Heart right ventricle (tissue), 16 donors: ENCODE measurements at regions not wholly inside any gene's neighbourhood (a gene's known extent, or its start where the extent isn't known, plus 50 kb on each side); places are given as distances from the start of the nearest gene placed in this dataset.
A peak's percentile ranks its signal among the peaks of the same experiment; 100 is the strongest.

Source experiments
- ATAC-seq, 8 donors: fragments of 200-7000 bp; cut with Tn5 transposase; one replicate each; pipeline ENCODE4 v1.9.1; 2020; ENCODE audit warnings: mild to moderate bottlenecking in 8 of 8, moderate library complexity in 8 of 8, moderate number of reproducible peaks in 1 of 8
- DNase-seq, 2 donors: peaks; one replicate each; pipeline ENCODE4 v3.0.0-alpha.2; 2020
- H3K27ac ChIP-seq, 10 donors: fragments of 200-600 bp; sonication (generic) in 2 of 10; one replicate each; pipeline versions ENCODE4 v1.5.0 to v1.8.0; 2020 to 2022; ENCODE audit warnings: mild to moderate bottlenecking in 3 of 10
- H3K27me3 ChIP-seq, 7 donors: fragments of 200-600 bp; one replicate each; pipeline ENCODE4 v1.8.0; 2021 to 2022; ENCODE audit warnings: mild to moderate bottlenecking in 2 of 7
- H3K36me3 ChIP-seq, 9 donors: fragments of 200-600 bp; sonication (generic) in 1 of 9; one replicate each; pipeline versions ENCODE4 v1.5.0 to v1.8.0; 2020 to 2022; ENCODE audit warnings: mild to moderate bottlenecking in 2 of 9
- H3K4me1 ChIP-seq, 9 donors: fragments of 200-600 bp; sonication (generic) in 1 of 9; one replicate each; pipeline versions ENCODE4 v1.5.0 to v1.8.0; 2020 to 2022; ENCODE audit warnings: mild to moderate bottlenecking in 4 of 9
- H3K4me3 ChIP-seq, 10 donors: fragments of 200-600 bp; sonication (generic) in 2 of 10; one replicate each; pipeline versions ENCODE4 v1.5.0 to v1.8.0; 2020 to 2022; ENCODE audit warnings: mild to moderate bottlenecking in 7 of 10, moderate library complexity in 2 of 10
- H3K9me3 ChIP-seq, 11 donors: fragments of 200-600 bp in 10 of 11; sonication (generic) in 2 of 11; one replicate each; pipeline versions ENCODE4 v1.5.0 to v1.8.0; 2013 to 2022; ENCODE audit warnings: mild to moderate bottlenecking in 2 of 11, control low read depth in 1 of 11, moderate library complexity in 1 of 11
- WGBS, 2 donors: extraction: QIAGEN DNeasy Blood & Tissue Kit; methylation state at CpG; one replicate each; pipeline ENCODE4 v1.1.7; 2013; ENCODE audit warnings: inconsistent platforms in 1 of 2; 5-methylcytosine and 5-hydroxymethylcytosine counted together
- intact Hi-C, 10 donors: fragments of 100-400 bp; cut with DNase I; formaldehyde crosslinking; loops; one replicate each; pipeline versions ENCODE4 v1.11.1 to v1.14.2; 2022
- TF ChIP-seq, protein P1 (sequence below), 9 donors: fragments of 200-600 bp; sonication (generic) in 2 of 9; IDR thresholded peaks; one replicate each; pipeline versions ENCODE4 v1.5.0 to v1.8.0; 2021 to 2022; ENCODE audit warnings: antibody characterized with exemption in 9 of 9, mild to moderate bottlenecking in 5 of 9, moderate library complexity in 1 of 9
- donor health status: Arrhythmogenic right ventricular cardiomyopathy.
- donor health status: ischemic (EF 13 %, LVEDD 7.1; RV severe dilation, severe dysfunction).
- donor health status: healthy with polysubstance abuse.
- donor health status: DM: no; HTN: yes; CAD: no.
- donor health status: DM: no; HTN: no; CAD: no.
- donor health status: ischemic (EF 25% LVEDD 6.9; RV normal size, moderate dysfunction).
- donor health status: ischemic (EF 25% LVEDD 5.7; RV mildly dilated, moderate dysfunction).
- donor health status: healthy.
- donor health status: DM: yes; HTN: yes; CAD: no.
- donor health status: Ischemic cardiomyopathy.
- donor health status: ischemic (EF 35%, LVEDD 5.7; RV mildly dilated, moderate dysfunction).
- donor health status: nonischemic (EF 11% LVEDD 7.7; RV severe dilation, severe dysfunction).
- donor health status: DM: yes; HTN: yes; CAD: no.
- donor health status: PGD.
- donor health status: ischemic (EF 29% LVEDD 5.4; RV normal size, mild dysfunction).
- donor health status: nonischemic (EF 23%, LVEDD 6.1; RV moderate dilation, normal function).

DNA sequence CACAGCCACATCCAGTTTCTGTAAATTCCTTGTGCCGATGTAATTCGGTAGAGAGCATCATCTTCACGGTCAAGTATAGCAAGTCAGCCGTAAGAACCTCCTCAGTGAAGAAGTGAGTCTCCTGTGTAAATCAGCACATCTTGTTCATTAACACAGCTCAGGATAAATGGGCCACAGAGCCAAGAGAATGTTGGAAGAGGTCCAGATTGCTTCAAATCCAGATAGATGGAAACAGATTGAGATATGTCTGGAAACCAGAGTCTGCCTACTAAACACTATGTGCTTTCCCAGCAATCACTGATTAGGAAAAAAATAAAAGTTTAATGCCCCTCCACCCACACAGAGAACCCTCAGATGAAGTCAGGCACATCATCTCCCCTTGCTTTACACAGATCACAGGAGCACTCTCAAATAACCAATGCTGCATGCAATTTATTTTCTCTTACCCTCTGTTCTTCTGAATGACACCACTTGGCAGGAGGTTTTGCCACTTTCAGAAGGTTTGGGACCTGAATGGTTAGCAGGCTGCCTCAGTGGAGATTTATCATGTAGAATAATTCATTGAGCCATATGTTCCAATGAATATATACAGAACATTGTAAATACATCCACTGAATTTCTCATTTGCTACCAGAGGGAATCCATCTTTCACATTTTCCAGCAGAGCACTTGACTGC is 357.7 kb downstream of the C4orf33 start:
- DNase-seq: no peak
- Histone ChIP-seq H3K36me3 (no peaks in the 10 kb centered on the region), H3K27ac (no peak overlapping the region), H3K4me3 (no peak overlapping the region), H3K9me3 (peaks cover 0 to 3% (median 0%) of the 10 kb centered on the region in 11 donors), H3K27me3 (no peaks in the 10 kb centered on the region), H3K4me1 (no peaks in the 10 kb centered on the region)
- WGBS, 2 donors: 58 to 63% methylated on average over 4 of the region's 4 CpGs
- intact Hi-C loops: no loop called here
- TF ChIP-seq, protein P1, sequence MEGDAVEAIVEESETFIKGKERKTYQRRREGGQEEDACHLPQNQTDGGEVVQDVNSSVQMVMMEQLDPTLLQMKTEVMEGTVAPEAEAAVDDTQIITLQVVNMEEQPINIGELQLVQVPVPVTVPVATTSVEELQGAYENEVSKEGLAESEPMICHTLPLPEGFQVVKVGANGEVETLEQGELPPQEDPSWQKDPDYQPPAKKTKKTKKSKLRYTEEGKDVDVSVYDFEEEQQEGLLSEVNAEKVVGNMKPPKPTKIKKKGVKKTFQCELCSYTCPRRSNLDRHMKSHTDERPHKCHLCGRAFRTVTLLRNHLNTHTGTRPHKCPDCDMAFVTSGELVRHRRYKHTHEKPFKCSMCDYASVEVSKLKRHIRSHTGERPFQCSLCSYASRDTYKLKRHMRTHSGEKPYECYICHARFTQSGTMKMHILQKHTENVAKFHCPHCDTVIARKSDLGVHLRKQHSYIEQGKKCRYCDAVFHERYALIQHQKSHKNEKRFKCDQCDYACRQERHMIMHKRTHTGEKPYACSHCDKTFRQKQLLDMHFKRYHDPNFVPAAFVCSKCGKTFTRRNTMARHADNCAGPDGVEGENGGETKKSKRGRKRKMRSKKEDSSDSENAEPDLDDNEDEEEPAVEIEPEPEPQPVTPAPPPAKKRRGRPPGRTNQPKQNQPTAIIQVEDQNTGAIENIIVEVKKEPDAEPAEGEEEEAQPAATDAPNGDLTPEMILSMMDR (IDR thresholded peaks at IDR 0.05): no peak
- ATAC-seq: no peak

DNA sequence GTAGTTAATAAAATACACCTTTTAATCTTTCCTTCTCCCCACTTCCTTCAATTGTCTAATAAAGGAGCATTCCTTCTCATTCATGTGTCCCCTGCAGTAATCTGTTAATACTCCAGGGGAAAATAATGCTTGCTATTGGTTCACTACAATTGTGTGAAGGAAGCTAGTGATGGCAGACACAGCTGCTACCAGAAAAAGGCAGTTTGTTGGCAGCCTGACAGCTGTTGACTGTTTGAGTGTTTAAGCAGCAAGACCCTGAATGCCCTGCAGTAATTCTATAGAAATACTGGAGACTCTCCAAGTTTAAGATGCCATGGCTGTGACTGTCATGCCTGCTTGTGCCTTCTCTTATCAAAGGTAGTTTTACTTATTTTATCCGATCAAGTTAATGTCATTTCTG is 359.5 kb downstream of the C4orf33 start:
- 26 to 34% methylated on average over 1 of the region's 1 CpG for WGBS, 2 donors
- ATAC-seq: peak in 1 of 8 donors; percentile 57

DNA sequence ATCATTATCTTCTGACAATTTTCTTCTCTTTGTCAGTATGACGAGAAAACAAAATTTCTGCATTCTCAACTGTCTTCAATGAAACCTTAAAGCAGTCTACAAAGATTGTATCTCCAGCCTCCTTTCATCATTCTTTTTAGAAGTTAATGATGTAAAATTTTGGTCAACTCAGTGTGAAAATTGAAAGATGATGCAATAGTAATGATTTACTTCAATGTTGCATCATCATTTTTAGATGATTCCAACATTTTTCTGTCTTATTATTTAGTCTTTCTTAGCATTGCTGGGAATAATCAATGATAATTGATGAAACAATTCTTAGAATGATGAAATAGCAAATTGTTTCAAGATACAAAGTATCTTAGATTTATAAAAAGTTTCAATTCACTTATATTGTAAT is 372.7 kb downstream of the C4orf33 start:
- TF ChIP-seq, protein P1 (IDR thresholded peaks at IDR 0.05): no peak
- 86 to 92% methylated on average over 1 of the region's 1 CpG for WGBS, 2 donors
- intact Hi-C loops: no loop called here
- DNase-seq: no peak
- Histone ChIP-seq H3K4me1 (no peaks in the 10 kb centered on the region), H3K36me3 (no peaks in the 10 kb centered on the region), H3K9me3 (peaks cover 0 to 9% (median 0%) of the 10 kb centered on the region in 11 donors), H3K27ac (no peak overlapping the region), H3K4me3 (no peak overlapping the region), H3K27me3 (peaks cover 0 to 3% (median 0%) of the 10 kb centered on the region in 7 donors)
- no peak for ATAC-seq

More for the DNA sequence above, 359.5 kb downstream of the C4orf33 start:
- intact Hi-C loops: no loop called here
- no peaks in the 10 kb centered on the region for H3K27me3 ChIP-seq
- no peak overlapping the region for H3K27ac ChIP-seq
- DNase-seq: no peak
- TF ChIP-seq, protein P1 (IDR thresholded peaks at IDR 0.05): no peak
- no peaks in the 10 kb centered on the region for H3K36me3 ChIP-seq
- no peak overlapping the region for H3K4me3 ChIP-seq
- no peaks in the 10 kb centered on the region for H3K9me3 ChIP-seq
- no peaks in the 10 kb centered on the region for H3K4me1 ChIP-seq

DNA sequence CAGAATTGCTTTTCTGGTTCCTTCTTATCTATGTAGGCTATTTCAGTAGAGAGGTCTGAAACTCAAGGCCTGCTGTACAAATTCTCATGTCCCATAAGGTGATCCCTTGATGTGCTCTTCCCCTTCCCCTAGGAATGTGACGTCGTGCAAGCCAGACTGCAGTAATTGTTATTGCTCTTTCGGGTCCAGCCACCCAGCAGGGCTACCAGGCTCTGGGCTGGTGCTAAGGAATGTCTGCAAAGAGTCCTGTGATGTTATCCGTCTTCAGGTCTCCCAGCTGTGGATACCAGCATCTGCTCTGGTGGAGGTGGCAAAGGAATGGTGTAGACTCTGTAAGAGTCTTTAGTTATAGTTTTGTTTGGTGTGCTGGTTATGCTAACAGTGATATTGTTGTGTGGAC is 378.7 kb downstream of the C4orf33 start:
- Histone ChIP-seq H3K27ac (no peak overlapping the region), H3K27me3 (no peaks in the 10 kb centered on the region), H3K4me3 (no peak overlapping the region), H3K36me3 (no peaks in the 10 kb centered on the region), H3K4me1 (no peaks in the 10 kb centered on the region), H3K9me3 (peaks cover 0 to 29% (median 0%) of the 10 kb centered on the region in 11 donors)
- WGBS, 2 donors: 77 to 84% methylated on average over 4 of the region's 4 CpGs
- ATAC-seq (no peak), DNase-seq (no peak)
- intact Hi-C loops: no loop called here
- TF ChIP-seq, protein P1 (IDR thresholded peaks at IDR 0.05): no peak
